ENCODE measurements at regions not wholly inside any gene's neighbourhood (a gene's known extent, or its start where the extent isn't known, plus 50 kb on each side); places are given as distances from the start of the nearest gene placed in this dataset.

- Histone ChIP-seq H3K36me3 (ENCODE audit: control insufficient read depth, insufficient read depth, low read length) (no peaks in the 10 kb centered on the region), H3K27me3 (ENCODE audit: control insufficient read depth, insufficient read depth, low read length) (no peaks in the 10 kb centered on the region), H3K4me3 (ENCODE audit: low read depth, low read length) (no peak overlapping the region)
- ChIA-PET CTCF (no interaction called here), POLR2A (no interaction called here)
- no peak for DNase-seq (ENCODE audit: low read depth)
- no peak for TF ChIP-seq CTCF (IDR thresholded peaks at IDR 0.05; ENCODE audit: insufficient read depth, low read depth, low read length)
These were observed 121.0 kb upstream of the PCDH9 start for GRCh38 chr13:67351114-67351513.

- no peak for TF ChIP-seq CTCF (IDR thresholded peaks at IDR 0.05; ENCODE audit: insufficient read depth, low read depth, low read length)
- no peaks in the 10 kb centered on the region for H3K36me3 ChIP-seq (ENCODE audit: control insufficient read depth, insufficient read depth, low read length)
- ChIA-PET CTCF (no interaction called here), POLR2A (no interaction called here)
- no peak overlapping the region for H3K4me3 ChIP-seq (ENCODE audit: low read depth, low read length)
- H3K27me3 ChIP-seq (ENCODE audit: control insufficient read depth, insufficient read depth, low read length): no peaks in the 10 kb centered on the region
- DNase-seq (ENCODE audit: low read depth): no peak
These were observed 113.6 kb upstream of the PCDH9 start for GRCh38 chr13:67343777-67344176.

- no peak for TF ChIP-seq CTCF (IDR thresholded peaks at IDR 0.05; ENCODE audit: insufficient read depth, low read depth, low read length)
- DNase-seq (ENCODE audit: low read depth): no peak
- ChIA-PET POLR2A (no interaction called here), CTCF (no interaction called here)
- no peaks in the 10 kb centered on the region for H3K27me3 ChIP-seq (ENCODE audit: control insufficient read depth, insufficient read depth, low read length)
- H3K36me3 ChIP-seq (ENCODE audit: control insufficient read depth, insufficient read depth, low read length): no peaks in the 10 kb centered on the region
- no peak overlapping the region for H3K4me3 ChIP-seq (ENCODE audit: low read depth, low read length)
These were observed 111.3 kb upstream of the PCDH9 start for GRCh38 chr13:67341406-67341805.

- H3K27me3 ChIP-seq (ENCODE audit: control insufficient read depth, insufficient read depth, low read length): no peaks in the 10 kb centered on the region
- no peaks in the 10 kb centered on the region for H3K36me3 ChIP-seq (ENCODE audit: control insufficient read depth, insufficient read depth, low read length)
- no peak for DNase-seq (ENCODE audit: low read depth)
- POLR2A ChIA-PET: no interaction called here
- no peak for TF ChIP-seq CTCF (IDR thresholded peaks at IDR 0.05; ENCODE audit: insufficient read depth, low read depth, low read length)
- H3K4me3 ChIP-seq (ENCODE audit: low read depth, low read length): no peak overlapping the region
- CTCF ChIA-PET: no interaction called here
These were observed 100.0 kb upstream of the PCDH9 start for GRCh38 chr13:67330149-67330548.

- ChIA-PET POLR2A (no interaction called here), CTCF (no interaction called here)
- DNase-seq (ENCODE audit: low read depth): no peak
- Histone ChIP-seq H3K36me3 (ENCODE audit: control insufficient read depth, insufficient read depth, low read length) (no peaks in the 10 kb centered on the region), H3K27me3 (ENCODE audit: control insufficient read depth, insufficient read depth, low read length) (no peaks in the 10 kb centered on the region), H3K4me3 (ENCODE audit: low read depth, low read length) (no peak overlapping the region)
- no peak for TF ChIP-seq CTCF (IDR thresholded peaks at IDR 0.05; ENCODE audit: insufficient read depth, low read depth, low read length)
These were observed 98.8 kb upstream of the PCDH9 start for GRCh38 chr13:67328895-67329294.

All from BJ (cell line).